GM18517 (cell line): ENCODE measurements at regions not wholly inside any gene's neighbourhood (a gene's known extent, or its start where the extent isn't known, plus 50 kb on each side); places are given as distances from the start of the nearest gene placed in this dataset.
A peak's percentile ranks its signal among the peaks of the same experiment; 100 is the strongest.
"Not testable (repeated sequence)": the region's sequence is repeated elsewhere in the genome, so short reads cannot be mapped to it uniquely, and the experiment has no call there.

Experiments
- ATAC-seq: cut with Tn5 transposase; IDR thresholded peaks from one replicate; pipeline ENCODE4 v1.9.1; 2021; ENCODE audit warnings: mild to moderate bottlenecking, moderate library complexity; ENCODE audit not compliant: unreplicated experiment

DNA sequence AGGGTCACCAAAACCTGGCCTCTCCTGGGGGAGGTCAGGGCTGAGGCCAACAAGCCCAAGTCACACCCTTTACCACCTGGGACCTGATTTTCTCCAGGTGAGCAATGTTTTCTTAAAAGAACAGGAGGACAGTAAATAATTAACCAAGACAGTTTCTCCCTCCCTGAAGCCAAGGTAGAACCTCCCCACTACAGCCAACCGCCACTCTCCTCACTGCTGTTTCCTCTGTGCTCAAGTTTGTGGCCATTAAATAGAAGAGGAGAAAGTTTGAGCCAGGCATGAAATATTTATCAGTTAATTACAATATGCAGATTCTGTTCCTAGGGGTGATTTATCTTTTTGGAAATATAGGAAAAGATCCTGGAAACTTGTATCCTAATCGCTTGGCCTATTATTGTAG, 150.6 kb upstream of the ANKRD20A1 start:
- ATAC-seq, result not testable (repeated sequence)

DNA sequence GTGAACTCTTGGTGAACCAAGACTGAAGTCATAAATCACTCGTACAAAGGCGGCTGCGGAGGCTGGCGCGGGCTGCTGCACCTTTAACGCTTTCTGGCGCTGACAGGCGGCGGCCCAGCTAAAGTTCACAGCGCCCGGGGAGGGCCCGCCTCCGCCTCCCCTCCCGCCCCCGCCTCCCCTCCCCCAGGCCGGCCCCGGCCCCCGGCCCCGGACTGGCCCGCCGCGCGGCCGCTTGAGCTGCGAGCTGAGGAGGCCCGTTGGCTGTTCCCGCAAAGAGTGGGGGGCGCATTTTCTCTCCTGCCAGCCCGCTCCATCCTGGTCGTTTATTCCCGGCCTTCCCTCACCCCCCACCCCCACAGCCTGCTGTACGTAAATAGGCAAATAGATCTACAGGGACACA, 147.3 kb upstream of the ANKRD20A1 start:
- not testable (repeated sequence) for ATAC-seq

DNA sequence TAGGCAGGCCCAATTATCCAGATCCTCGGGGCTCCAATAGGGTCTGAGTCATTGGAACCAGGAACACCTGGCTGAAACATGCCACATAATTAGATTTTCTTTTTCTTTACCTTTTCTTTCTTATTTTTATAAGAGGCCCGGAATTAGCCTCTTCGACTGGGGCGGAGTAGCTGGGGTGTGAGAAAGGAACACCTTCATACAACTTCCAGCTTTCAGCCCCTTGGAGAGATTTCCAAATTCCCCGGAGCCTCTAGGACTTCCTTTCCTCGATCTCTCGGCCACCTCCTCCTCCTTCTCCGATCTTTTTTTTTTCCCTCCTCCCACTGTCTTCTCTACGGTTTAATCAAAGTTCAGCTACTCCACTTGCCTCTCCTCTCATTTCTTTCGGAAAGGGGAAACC, 146.8 kb upstream of the ANKRD20A1 start:
- not testable (repeated sequence) for ATAC-seq

DNA sequence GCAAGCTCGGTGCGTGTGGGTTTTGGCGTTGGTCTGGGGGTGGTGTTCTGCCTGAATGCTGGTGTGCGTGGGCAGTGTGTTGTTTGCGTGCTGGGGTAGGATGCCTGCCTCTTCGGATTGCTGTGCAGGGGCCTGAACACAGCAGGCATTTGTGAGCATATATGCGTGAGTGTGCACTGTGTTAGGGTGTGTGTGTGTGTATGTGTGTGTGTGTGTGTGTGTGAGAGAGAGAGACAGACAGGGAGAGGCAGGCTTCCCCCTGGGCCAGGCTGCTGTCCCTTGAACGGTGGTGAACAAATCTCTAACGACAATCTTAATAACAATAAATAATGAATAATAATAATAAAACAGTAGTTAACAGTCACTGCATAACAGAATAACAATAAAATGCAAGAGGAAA, 145.8 kb upstream of the ANKRD20A1 start:
- not testable (repeated sequence) for ATAC-seq

DNA sequence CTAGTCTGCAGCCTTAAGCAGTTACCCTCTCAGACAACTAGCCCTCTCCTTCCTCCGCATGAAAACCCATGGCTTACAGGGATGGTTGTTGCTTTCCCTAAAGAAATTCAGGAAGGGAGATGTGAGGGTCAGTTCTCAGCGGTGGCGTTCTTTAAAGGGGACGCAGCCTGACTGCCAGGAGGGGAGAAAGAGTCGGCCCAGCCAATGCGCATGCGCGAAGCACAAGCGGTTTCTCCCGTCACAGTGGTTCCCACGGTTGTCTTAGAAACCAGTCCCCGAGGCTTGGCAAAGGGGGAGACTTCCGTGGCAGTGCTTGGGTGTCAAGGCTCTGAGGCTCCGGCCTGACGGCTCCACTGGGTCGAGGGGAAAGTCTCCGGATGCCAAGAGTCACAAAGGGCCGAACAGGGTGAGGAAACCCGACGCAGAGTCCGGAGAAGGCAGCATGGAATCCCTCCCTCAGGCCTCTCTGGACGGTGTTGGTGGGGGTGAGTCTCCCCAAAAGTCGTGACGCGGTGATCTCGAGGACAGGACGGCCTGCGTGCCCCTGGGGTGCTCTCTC, 140.8 kb upstream of the ANKRD20A1 start:
- ATAC-seq, result not testable (repeated sequence)

DNA sequence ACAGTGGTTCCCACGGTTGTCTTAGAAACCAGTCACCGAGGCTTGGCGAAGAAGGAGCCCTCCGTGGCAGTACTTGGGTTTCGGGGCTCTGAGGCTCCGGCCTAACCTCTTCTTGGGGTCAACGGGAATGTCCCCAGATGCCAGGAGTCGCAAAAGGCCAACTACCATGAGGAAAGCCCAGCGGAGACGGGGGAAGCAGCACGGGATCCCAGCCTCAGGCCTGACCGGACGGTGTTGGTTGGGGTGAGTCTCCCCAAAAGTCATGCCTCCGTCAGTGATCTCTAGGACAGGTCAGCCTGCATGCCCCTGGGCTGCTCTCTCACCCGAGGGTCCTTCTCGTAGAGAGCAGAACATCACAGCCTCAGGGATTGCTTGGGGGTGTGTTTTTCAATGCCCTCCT, 138.2 kb upstream of the ANKRD20A1 start:
- not testable (repeated sequence) for ATAC-seq

DNA sequence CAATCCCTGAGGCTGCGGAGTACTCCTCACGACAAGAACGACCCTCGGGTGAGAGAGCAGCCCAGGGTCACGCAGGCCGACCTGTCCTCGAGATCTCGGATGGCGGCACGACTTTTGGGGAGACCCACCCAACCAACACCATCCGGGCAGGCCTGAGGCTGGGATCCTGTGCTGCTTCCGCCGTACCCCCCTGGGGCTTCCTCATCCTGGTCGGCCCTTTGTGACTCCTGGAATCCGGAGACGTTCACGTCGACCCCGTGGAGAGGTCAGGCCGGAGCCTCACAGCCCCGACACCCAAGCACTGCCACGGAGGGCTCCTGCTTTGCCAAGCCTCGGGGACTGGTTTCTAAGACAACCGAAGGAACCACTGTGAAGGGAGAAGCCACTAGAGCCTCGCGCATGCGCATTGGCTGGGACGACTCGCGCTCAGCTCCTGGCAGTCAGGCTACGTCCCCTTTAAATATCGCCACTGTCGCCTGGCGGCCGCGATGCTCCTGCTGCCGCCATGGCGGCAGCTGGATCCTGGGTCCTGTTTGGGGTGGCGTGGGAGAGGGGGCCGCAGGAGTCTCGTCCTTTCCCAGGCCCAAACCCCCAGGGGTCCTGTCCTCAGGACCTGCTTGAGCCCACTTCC, 136.2 kb upstream of the ANKRD20A1 start:
- ATAC-seq, result peak; percentile 78

DNA sequence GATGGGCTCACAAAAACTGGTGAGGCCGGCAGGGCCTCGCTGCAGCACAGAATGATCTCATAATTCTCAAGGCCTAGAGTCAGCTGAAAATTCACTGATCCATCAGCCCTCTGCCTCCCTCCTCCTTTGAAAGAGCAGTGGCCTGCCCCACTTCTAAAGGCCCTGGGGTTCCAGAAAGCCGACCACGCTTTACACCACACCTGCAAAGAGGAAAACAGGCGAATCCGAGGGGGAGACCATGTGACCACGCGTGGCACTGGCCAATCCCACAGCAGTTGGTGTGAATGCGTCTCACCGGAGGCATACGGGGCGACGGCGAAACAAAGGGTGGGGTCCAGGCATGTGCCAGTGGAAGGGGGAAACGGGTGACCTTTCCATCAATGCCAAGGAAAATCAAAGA, 135.5 kb upstream of the ANKRD20A1 start:
- ATAC-seq, result peak; percentile 46

DNA sequence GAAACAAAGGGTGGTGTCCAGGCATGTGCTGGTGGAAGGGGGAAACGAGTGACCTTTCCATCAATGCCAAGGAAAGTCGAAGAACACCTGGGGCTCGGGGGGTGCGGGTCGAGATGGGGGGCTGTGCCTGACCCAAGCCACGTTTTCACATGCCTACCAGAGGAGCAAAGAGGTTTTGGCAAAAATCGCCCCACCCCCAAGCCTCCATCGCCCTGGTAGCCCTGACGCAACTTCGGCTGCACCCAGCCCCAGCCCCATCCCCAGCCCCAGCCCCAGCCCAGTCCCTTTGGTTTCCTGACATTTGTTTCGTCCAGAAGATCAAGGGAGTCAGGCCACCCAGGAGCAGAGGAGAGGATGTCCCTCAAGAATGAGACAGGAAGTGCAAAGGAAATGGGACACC, 133.8 kb upstream of the ANKRD20A1 start:
- ATAC-seq, result not testable (repeated sequence)

DNA sequence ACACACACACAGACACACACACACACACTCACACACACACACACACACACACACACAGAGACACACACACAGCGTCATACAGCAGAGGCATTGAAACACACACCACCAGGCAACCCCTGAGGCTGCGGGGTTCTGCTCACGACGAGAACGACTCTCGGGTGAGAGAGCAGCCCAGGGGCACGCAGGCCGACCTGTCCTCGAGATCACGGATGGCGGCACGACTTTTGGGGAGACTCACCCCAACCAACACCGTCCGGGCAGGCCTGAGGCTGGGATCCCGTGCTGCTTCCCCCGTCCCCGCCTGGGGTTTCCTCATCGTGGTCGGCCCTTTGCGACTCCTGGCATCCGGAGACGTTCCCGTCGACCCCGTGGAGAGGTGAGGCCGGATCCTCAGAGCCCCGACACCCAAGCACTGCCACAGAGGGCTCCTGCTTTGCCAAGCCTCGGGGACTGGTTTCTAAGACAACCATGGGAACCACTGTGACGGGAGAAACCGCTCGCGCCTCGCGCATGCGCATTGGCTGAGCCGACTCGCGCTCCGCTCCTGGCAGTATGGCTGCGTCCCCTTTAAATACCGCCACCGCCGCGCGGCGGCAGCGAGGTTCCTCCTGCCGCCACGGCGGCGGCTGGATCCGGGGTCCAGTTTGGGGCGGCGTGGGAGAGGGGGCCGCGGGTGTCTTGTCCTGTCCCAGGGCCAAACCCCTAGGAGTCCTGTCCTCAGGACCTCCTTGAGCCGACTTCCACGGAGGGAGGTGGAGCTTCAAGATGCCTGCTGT, 132.3 kb upstream of the ANKRD20A1 start:
- not testable (repeated sequence) for ATAC-seq

DNA sequence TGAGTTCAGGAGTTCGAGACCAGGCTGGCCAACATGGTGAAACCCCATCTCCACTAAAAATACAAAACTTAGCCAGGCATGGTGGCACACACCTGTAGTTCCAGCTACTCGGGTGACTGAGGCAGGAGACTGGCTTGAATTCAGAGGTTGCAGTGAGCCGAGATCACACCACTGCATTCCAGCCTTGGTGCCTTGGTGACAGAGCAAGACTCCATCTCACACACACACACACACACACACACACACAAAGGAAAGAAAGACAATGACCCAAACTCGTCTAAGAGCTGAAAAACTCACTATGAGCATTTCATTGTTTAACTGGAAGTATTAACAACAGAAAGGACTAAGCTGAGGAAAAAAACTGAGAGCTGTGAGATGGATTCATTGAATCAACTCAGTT, 95.6 kb upstream of the ANKRD20A1 start:
- ATAC-seq, result not testable (repeated sequence)

DNA sequence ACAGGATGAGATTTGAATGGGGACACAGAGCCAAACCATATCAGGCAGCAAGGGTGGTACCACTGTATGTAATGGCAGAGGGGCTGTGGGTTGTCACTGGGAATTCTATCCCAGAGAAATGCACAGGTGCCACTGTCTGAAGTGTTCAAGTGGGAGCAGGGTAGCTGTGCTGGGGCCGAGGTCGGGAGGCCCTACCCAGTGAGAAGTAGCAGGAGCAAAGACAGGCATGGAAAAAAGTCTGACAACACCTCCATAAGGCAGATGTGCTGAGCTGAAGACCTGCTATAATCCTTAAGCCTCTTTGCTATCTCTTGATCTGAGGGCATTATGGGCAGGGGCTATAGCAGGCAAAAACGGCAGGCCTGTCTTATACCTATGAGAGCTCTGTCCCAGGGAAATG, 86.9 kb upstream of the ANKRD20A1 start:
- not testable (repeated sequence) for ATAC-seq

DNA sequence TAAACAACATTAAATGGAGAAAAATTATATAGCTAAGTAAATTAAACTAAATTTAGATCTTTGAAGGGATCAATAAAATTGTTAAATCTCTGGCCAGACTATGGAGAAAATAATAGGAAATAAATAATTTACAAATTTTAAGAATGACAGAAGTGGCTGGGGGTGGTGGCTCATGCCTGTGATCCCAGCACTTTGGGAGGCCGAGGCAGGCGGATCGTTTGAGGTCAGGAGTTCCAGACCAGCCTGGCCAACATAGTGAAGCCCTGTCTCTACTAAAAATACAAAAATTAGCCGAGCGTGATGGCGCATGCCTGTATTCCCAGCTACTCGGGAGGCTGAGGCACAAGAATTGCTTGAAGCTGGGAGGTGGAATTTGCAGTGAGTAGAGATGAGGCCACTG, 58.6 kb upstream of the ANKRD20A1 start:
- ATAC-seq, result not testable (repeated sequence)
